ENCODE measurements at regions not wholly inside any gene's neighbourhood (a gene's known extent, or its start where the extent isn't known, plus 50 kb on each side); places are given as distances from the start of the nearest gene placed in this dataset.
"Not testable (repeated sequence)": the region's sequence is repeated elsewhere in the genome, so short reads cannot be mapped to it uniquely, and the experiment has no call there.

DNA sequence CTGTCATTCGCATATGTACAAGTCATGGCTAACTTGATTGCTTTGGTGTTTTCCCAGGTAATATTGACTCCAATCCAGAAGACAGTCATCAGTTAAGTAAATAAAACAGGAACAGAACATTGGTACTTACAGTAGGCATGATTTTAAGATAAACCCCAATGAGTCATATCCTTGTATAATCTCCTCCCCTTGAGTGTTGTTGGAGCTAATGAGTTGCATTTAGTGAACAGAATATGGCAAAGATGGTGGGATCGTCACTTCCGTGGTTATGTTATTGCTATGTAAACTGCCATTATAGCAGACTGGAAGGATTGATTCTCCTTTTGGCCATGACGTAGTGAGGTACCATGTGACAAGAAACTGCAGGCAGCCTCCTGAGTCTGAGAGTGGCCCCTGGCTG lies 102.2 kb downstream of the TMX1 start:
- no peak for DNase-seq (ENCODE audit: low spot score)

DNA sequence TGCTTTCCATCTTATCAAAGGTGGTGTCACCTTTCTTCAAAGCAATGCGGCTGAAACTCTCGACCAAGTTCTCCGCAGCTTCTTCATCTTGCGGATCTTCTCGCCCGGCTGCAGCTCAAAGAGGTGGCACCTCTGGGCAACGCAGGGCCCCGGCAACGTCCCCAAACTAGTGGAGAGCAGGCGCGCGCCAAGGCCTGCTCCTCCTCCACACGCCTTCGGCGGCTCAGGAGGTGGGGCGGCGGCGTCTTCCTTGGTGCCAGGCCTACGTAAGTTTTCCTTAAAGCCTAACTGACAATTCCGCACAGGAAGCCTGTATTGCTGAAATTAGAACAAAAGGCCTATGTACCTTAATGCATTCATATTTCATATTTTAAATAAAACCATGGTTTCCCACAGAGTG lies 112.0 kb downstream of the TMX1 start:
- DNase-seq (ENCODE audit: low spot score), result no peak

DNA sequence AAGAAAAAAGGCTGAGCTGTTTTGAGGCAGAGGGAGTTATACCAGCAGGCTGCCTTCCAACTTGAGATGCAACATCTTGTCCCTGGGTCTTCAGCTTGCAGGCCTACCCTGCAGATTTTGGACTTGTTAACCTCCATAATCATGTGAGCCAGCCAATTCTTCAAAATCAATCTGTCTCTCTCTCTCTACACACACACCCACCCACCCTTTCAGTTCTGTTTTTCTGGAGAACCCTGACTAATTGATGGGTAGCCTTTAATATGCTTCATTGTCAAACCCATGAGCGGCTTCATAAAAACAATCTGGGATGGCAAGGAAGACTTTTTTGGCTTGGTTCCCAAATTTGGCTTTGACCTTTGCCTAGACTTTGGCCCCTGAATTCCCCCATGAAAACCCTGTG lies 113.9 kb downstream of the TMX1 start:
- no peak for DNase-seq (ENCODE audit: low spot score)

DNA sequence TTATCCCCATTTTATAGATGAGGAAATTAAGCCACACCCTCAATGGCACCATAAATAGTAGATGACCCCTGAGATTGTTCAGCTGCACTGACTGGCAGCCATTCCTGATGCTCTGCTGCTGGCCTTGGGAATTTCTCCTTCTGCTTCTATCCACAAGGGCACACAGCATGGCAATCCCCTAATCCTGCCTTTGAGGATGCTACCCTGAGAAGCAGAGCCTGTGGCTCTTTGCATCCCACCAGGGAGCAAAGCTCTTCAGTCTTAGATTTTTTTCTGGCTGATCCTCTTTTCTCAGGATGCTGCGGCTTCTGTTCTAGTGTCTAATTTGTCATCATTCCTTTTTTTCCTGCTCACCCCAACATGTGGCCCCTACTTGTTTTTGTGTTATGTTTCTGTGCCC lies 114.8 kb downstream of the TMX1 start:
- DNase-seq (ENCODE audit: low spot score), result no peak

DNA sequence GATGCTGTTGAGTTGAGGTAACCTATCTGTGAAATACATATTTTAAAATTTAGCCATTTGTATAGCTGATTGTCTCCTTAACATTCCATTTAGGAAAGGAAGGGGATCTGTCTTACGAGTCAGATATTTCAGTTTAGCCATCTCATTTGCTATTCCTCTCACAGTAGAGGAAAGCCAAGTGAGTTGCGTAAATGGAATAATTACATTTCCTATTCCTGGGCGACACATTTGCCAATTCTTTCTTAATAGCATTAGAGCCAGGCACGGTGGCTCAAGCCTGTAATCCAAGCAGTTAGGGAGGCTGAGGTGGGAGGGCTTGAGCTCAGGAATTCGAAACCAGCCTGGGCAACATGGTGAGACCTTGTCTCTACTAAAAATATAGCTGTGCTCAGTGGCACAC lies 116.3 kb downstream of the TMX1 start:
- DNase-seq (ENCODE audit: low spot score), result no peak

DNA sequence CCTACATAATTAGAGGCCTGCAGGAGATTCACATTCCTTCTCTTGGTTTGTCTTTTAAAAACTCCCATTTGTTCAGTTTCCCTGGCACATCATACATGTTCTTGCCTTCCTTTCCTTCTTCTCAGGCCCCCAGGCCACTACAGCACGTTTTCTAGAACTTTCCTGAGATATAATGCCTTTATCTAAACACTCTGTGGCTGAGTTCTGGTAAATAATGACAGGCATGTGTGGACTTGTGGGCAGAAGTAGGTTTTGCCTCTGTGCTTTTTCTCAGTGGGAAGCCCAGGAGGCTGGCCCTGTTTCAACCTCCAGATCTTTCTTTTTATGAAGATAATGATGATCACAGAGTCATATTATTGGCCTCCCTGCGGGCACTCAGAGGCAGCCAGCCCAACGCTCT lies 117.2 kb downstream of the TMX1 start:
- peak; percentile 69 for DNase-seq (ENCODE audit: low spot score)

DNA sequence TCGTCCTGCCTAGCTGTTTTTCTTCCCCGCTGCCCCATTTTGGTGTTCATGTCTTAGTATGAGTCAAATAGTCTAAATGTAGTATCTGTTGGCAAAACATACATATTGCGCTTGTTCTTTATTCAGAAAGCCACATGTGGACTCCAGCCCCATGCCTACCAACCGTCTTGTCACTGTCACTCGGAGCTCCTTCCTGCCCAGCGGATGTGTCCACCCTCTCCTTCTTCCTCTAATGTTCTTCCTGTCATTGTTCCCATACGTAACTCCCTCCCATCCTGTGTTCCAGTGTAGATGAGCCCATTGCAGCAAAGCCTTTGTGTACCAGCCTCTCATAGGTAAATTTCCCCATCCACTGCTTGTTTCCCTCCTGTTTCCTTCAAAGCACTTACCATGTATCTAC lies 120.5 kb downstream of the TMX1 start:
- no peak for DNase-seq (ENCODE audit: low spot score)

DNA sequence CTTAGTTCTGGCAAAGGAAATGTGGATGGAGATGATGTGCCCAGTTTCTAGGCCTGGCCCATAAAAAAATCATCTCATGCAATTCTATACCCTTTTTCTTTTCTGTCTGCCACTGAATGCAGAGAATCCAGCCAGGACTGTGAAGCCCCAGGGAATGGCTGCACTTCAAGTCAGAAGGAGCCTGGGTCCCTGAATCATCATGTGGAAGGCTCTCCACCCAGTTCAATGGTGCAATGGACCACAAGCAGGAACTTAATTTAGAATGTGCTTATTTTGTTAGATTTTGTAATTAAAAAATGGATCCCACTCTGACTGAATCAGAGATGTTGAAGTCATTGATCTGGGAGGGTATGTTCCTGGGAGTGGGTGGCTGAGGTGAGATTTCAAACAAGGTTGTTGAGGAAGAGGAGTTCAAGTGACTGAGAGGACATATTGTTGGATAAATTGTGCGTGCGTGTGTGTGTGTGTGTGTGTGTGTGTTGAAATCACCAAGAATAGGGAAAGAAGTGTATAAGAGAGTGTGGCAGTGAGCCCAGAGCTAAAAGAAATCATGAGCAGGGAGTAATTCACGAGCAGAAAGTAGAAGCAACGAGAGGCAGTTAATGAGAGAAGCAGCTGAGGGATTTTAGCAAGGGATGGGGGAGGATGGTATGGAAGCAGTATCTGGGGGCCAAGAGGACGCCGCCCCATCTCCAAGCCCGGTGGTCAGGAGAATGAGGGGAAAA lies 125.4 kb downstream of the TMX1 start:
- peak; percentile 33 for DNase-seq (ENCODE audit: low spot score)

DNA sequence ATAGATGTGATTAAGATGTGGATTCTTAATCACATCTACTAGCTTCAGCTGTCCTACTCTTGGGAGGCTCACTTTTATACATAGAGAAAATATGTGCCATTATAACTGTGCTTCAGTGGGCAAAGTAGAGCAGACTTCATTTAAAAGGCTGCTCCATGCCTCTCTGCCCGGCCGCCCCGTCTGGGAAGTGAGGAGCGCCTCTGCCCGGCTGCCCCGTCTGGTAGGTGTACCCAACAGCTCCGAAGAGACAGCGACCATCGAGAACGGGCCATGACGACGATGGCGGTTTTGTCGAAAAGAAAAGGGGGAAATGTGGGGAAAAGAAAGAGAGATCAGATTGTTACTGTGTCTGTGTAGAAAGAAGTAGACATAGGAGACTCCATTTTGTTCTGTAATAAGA lies 126.4 kb downstream of the TMX1 start:
- not testable (repeated sequence) for DNase-seq (ENCODE audit: low spot score)

DNA sequence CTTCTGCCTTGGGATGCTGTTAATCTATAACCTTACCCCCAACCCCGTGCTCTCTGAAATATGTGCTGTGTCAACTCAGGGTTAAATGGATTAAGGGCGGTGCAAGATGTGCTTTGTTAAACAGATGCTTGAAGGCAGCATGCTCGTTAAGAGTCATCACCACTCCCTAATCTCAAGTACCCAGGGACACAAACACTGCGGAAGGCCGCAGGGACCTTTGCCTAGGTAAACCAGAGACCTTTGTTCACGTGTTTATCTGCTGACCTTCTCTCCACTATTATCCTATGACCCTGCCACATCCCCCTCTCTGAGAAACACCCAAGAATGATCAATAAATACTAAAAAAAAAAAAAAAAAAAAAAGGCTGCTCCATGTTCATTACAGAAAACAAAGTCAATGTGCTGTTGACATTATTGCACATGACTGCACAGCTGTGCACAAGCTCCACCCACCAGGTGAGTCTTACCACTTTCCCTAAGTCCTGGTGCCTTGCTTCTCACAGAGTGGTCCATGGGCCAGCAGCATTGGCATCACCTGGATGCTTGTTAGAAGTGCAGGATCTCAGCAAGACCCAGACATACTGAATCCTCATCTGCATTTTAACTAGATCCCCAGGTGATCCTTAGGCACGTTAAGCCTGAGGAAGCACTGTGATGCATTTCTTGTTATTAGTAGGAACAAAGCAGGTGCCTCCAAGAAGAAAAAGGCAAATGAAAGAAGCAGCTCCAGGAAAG lies 127.0 kb downstream of the TMX1 start:
- not testable (repeated sequence) for DNase-seq (ENCODE audit: low spot score)

DNA sequence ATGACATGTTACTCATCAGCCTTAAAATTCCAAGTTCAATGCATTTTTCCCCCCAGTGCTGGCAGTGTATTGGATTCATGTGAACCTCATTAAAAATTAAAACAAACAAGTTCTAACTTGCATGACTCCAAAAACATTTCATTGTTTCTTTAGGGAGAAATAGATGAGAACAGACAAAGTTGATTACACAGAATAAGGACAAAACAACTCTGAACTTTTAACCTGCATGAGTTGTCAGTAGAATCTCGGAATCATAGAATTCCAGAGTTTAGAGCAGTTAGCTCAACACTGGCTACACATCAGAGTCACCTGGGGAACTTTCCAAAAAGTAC lies 127.5 kb downstream of the TMX1 start:
- DNase-seq (ENCODE audit: low spot score), result peak; percentile 28

DNA sequence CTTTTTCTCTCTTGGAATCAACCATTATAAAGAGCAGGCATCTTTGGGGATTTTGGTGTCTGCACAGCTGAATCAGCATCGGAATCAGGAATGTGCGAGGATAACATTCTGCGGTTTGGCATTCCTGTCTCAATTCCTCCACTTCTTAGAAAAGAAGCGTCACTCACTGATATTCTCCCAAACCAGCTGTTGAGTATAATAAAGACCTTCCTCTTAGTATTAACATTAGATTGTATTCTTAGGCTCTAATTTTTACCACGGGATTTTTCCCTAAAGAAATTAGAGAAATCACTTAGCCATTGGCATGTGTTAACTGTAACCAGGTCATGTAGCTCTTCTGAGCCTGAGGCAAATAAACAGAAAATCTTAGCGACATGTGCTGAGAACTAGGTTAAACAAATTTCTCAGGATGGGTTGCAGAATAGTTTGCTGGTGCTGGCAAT lies 128.7 kb downstream of the TMX1 start:
- DNase-seq (ENCODE audit: low spot score), result peak; percentile 96

DNA sequence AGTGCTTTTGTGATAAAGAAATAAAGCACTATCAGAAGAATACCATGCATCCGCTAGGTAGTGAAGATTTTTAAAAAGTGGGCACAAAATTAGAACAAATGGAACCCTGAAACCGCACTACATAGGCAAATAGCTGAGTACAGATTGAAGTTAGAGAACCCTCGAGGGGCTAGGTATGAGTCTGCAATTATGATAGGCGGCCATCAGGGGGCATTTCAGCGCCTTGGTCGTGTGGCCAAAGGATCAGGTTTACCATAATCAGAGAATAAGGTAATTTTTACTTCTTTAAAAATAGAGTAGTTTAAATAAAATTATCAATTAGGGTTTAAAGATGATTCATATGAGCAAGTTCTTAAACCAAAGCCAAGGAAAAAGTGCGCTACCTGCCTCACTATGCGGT lies 129.8 kb downstream of the TMX1 start:
- no peak for DNase-seq (ENCODE audit: low spot score)

DNA sequence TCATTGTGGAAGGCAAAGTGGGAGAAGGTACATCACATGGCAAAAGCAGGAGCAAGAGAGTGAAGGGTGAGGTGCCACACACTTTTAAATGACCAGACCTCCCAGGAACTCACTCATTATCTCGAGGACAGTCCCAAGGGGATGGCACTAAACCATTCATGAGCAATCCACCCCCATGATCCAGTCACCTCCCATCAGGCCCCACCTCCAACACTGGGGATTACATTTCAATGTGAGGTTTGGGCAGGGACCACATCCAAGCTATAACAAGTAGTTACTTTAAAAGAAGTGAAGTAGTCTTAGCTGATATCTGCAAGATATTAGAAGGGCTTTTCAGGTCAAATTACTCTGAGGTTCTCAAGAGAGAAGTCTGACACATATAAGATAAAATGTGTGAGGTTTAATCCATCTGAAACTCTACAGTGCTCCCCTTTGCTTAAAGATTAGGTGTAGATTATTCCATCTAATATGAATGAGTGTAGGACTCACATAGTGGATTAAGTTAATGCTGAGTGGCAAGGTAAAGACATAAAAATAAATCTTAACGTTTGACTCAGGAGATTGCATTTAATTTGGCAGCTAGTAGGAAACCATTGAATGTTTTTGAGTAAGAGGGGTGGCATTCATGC lies 130.8 kb downstream of the TMX1 start:
- peak; percentile 30 for DNase-seq (ENCODE audit: low spot score)

DNA sequence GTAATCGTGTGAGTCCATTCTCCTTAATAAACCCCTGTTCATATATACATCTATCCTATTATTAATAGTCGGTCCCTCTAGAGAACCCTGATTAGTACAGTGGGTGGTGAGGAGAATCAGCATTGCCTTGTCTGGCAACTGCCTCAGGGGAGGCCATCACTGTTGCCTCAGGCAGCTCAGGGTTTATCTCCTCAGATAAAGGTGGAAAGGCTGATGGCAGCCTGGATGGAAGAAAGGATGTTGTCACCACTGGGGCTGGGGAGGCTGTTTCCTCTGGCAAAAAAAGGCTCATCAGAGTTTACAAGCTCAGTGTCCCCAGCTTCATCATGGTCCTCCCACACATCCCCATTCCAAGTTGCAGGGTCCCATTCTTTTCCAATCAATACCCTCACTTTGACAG lies 137.1 kb downstream of the TMX1 start:
- DNase-seq (ENCODE audit: low spot score), result not testable (repeated sequence)

DNA sequence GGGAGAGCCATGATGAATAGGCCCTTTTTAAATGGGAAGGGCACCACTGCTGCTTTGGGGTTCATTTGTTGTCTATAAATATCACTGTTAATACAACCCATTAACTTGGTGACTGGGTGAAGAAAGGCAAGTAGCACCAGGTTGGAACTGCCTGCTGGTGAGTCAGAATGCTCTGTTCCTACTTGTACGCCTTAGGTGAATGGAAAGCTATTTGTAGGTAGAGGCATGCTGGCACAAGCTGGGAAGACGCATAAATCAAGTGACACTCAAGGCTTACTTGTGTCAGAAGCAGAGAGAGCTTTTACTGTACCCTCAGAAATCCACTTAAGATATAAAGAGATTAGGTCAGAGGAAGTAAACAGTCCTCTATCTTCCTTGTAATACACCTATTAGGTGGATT lies 142.5 kb downstream of the TMX1 start:
- DNase-seq (ENCODE audit: low spot score), result peak; percentile 87

DNA sequence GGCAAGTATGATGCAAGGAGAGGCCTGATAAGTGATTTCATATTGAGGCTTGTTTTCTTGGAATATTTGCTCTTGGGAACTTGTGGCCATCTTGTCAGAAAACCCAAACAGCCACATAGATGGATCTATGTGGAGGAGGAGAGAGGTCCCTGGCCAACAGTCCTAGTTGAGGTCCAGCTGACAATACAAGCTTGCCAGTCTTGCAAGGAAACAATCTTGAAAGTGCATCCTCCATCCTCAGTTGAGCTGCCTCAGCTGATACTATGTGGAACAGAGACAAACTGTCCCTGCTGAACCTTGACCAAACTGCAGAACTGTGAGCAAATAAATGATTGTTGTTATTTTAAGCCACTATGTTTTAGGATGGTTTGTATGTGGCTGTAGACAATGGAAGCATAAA lies 146.4 kb downstream of the TMX1 start:
- no peak for DNase-seq (ENCODE audit: low spot score)

DNA sequence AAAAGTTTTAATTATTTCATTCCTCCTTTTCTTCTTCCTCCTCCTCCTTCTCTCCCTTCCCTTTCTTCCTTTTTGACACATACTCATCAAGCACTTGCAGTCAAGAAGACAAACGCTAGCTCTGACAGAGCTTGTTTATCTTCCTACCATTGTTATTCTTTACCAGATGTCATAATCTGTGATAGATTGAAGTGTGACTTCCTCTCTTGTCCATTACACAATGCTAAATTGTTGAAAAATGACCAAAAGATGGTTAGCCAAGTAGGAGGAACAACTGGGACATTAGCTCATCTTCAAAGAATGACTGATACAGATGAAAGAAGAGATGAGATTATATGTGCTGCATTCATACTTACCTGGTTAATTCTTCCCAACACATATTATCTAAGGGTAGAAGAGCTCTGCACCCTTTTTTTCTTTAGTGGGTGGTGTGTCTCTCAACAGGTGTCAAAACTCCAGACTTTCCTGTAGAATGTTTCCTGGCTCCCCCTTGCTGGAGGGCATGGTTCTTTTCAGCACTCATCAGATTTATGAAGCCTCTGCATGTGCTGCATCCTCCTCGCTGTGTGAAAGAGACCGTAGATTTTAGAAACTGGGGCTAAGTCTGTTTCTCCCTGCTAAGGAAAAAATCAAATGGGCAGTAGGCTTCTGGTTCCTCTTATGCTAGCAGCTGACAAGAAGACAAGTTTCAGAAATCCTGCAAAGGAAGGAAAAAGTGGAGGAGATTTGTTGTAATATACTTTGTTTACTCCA lies 147.1 kb downstream of the TMX1 start:
- peak; percentile 55 for DNase-seq (ENCODE audit: low spot score)

DNA sequence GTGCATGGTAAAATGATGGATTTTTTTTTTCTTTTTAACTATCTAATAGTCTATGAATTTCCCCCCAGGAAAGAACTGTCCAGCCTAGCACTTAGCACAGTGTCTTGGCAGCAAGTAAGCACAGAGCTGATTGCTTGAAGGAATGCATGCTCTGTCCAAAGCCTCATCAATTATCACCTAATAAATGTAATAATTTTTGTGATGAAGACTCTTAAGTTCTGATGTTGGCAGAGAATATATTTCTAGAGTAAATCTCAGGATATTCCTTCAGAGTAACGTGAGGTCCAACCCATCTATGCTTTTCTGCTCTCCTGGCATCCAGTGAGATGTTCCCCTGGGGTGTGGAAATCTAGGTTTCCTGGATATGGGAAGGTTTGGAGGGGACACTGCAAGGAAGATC lies 152.4 kb downstream of the TMX1 start:
- DNase-seq (ENCODE audit: low spot score), result peak; percentile 12

DNA sequence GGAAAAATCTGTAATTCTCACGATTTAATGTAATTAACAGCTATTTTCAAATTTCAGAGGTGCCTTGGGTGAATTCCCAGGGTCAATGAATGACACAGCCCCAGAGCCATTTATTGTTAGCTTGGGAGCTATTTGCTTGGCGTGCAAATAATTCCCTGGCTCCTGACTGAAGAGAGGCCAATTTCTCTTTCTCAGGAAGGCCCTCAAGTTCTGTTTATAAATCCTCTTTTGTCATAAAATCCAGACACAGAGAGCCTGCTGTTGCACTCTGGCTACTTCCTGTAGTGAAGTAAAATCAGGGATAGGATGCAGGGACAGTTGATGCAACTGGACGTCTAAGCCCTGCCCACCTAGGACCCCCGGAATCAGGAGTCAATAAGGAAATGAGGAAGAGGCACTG lies 154.3 kb downstream of the TMX1 start:
- peak; percentile 62 for DNase-seq (ENCODE audit: low spot score)

DNA sequence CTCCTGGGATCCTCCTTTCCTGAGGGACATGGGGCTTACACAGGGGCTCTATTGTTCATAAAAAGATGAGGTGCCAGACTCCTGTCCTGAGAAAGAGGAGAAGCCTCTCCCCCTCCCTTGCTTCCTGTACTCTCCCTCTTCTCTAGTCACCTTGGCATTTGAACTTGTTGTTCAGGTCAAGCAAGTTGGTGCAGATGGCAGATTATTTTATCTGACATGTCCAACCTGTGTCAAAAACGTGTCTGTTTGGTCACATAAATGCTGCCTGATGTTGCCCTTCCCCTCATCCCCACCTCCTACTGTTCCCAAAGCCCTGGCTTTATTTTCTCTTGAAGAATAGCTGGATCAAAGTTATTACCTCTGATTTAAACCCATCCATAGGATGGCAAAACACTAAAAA lies 154.8 kb downstream of the TMX1 start:
- DNase-seq (ENCODE audit: low spot score), result peak; percentile 37

DNA sequence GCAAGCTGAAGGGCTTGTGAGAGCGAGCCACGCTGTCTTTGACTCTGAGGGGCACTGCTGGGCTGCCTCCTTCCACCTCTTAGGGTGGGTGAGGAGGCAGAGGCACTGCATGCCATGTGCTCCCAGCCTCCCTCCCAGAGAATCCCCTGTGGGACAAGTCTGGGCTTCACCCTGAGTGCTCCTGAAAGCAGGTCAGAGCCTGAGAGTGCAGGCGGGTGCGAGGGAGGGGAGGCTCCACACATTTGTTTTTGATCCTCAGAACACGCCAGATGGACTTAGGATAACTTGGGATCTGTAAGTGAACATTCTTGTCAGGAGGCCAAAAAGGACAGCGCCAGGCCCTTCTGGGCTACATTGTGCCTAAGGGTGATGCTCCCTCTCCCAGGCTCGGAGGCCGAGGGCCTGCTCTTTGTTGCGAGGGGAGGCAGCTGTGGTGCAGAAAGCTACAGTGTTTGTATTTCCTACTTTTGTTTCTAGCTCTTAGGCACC lies 155.4 kb downstream of the TMX1 start:
- DNase-seq (ENCODE audit: low spot score), result peak; percentile 94
